ENCODE measurements at regions not wholly inside any gene's neighbourhood (a gene's known extent, or its start where the extent isn't known, plus 50 kb on each side); places are given as distances from the start of the nearest gene placed in this dataset.

- no peaks in the 10 kb centered on the region for H3K9me3 ChIP-seq (ENCODE audit: control insufficient read depth, insufficient read depth, low read depth, low read length)
- no peaks in the 10 kb centered on the region for H3K36me3 ChIP-seq (ENCODE audit: control insufficient read depth, insufficient read depth, low read length)
- H3K9ac ChIP-seq (ENCODE audit: insufficient read depth, low read length), result no peak overlapping the region
Observed at GRCh38 chr2:2587354-2587753, 256.3 kb upstream of the MYT1L start.

GRCh38 chr2:2586931-2587330 is 255.9 kb upstream of the MYT1L start:
- Histone ChIP-seq H3K79me2 (ENCODE audit: control insufficient read depth, insufficient read depth, low read length) (no peaks in the 10 kb centered on the region), H4K20me1 (ENCODE audit: control insufficient read depth, extremely low read depth, insufficient read depth, low read length) (no peaks in the 10 kb centered on the region), H3K27ac (ENCODE audit: insufficient read depth, low read length) (no peak overlapping the region), H3K4me3 (replicated peaks in 1 of 4; ENCODE audit: control extremely low read depth in 1 of 4, insufficient read depth in 1 of 4, low read depth in 3 of 4, low read length in 4 of 4) (no peak overlapping the region), H3K9me3 (ENCODE audit: control insufficient read depth, insufficient read depth, low read depth, low read length) (no peaks in the 10 kb centered on the region), H2AFZ (ENCODE audit: low read length) (no peak overlapping the region), H3K27me3 (ENCODE audit: control insufficient read depth, insufficient read depth, low read length) (no peaks in the 10 kb centered on the region), H3K4me1 (ENCODE audit: control insufficient read depth, extremely low read depth, insufficient read depth, low read length) (no peaks in the 10 kb centered on the region), H3K36me3 (ENCODE audit: control insufficient read depth, insufficient read depth, low read length) (no peaks in the 10 kb centered on the region), H3K4me2 (ENCODE audit: extremely low read depth, insufficient read depth, low read length) (no peak overlapping the region), H3K9ac (ENCODE audit: insufficient read depth, low read length) (no peak overlapping the region)
- no peak for DNase-seq (ENCODE audit: low read depth in 2 of 2)
- no peak for TF ChIP-seq EZH2 (IDR thresholded peaks at IDR 0.05; ENCODE audit: low read length, missing control alignments)
- TF ChIP-seq CTCF (conservative IDR thresholded peaks at IDR 0.05 in 1 of 2, IDR thresholded peaks at IDR 0.05 in 1 of 2; ENCODE audit: low read depth in 1 of 2, low read length in 2 of 2), result no peak

More at GRCh38 chr2:2587354-2587753, 256.3 kb upstream of the MYT1L start:
- H2AFZ ChIP-seq (ENCODE audit: low read length), result no peak overlapping the region
- DNase-seq (ENCODE audit: low read depth in 2 of 2), result no peak
- H3K4me3 ChIP-seq (replicated peaks in 1 of 4; ENCODE audit: control extremely low read depth in 1 of 4, insufficient read depth in 1 of 4, low read depth in 3 of 4, low read length in 4 of 4), result no peak overlapping the region
- no peak overlapping the region for H3K27ac ChIP-seq (ENCODE audit: insufficient read depth, low read length)
- no peak overlapping the region for H3K4me2 ChIP-seq (ENCODE audit: extremely low read depth, insufficient read depth, low read length)
- no peaks in the 10 kb centered on the region for H3K79me2 ChIP-seq (ENCODE audit: control insufficient read depth, insufficient read depth, low read length)
- no peaks in the 10 kb centered on the region for H3K27me3 ChIP-seq (ENCODE audit: control insufficient read depth, insufficient read depth, low read length)
- H3K4me1 ChIP-seq (ENCODE audit: control insufficient read depth, extremely low read depth, insufficient read depth, low read length), result no peaks in the 10 kb centered on the region
- TF ChIP-seq EZH2 (IDR thresholded peaks at IDR 0.05; ENCODE audit: low read length, missing control alignments) (no peak), CTCF (conservative IDR thresholded peaks at IDR 0.05 in 1 of 2, IDR thresholded peaks at IDR 0.05 in 1 of 2; ENCODE audit: low read depth in 1 of 2, low read length in 2 of 2) (no peak)
- no peaks in the 10 kb centered on the region for H4K20me1 ChIP-seq (ENCODE audit: control insufficient read depth, extremely low read depth, insufficient read depth, low read length)

GRCh38 chr2:2586068-2586776 is 255.1 kb upstream of the MYT1L start:
- Histone ChIP-seq H3K9me3 (ENCODE audit: control insufficient read depth, insufficient read depth, low read depth, low read length) (no peaks in the 10 kb centered on the region), H4K20me1 (ENCODE audit: control insufficient read depth, extremely low read depth, insufficient read depth, low read length) (no peaks in the 10 kb centered on the region), H3K9ac (ENCODE audit: insufficient read depth, low read length) (no peak overlapping the region), H3K4me3 (replicated peaks in 1 of 4; ENCODE audit: control extremely low read depth in 1 of 4, insufficient read depth in 1 of 4, low read depth in 3 of 4, low read length in 4 of 4) (no peak overlapping the region), H3K4me2 (ENCODE audit: extremely low read depth, insufficient read depth, low read length) (no peak overlapping the region), H3K4me1 (ENCODE audit: control insufficient read depth, extremely low read depth, insufficient read depth, low read length) (no peaks in the 10 kb centered on the region), H2AFZ (ENCODE audit: low read length) (no peak overlapping the region), H3K27ac (ENCODE audit: insufficient read depth, low read length) (no peak overlapping the region), H3K27me3 (ENCODE audit: control insufficient read depth, insufficient read depth, low read length) (no peaks in the 10 kb centered on the region), H3K36me3 (ENCODE audit: control insufficient read depth, insufficient read depth, low read length) (no peaks in the 10 kb centered on the region), H3K79me2 (ENCODE audit: control insufficient read depth, insufficient read depth, low read length) (no peaks in the 10 kb centered on the region)
- TF ChIP-seq EZH2 (IDR thresholded peaks at IDR 0.05; ENCODE audit: low read length, missing control alignments) (no peak), CTCF (conservative IDR thresholded peaks at IDR 0.05 in 1 of 2, IDR thresholded peaks at IDR 0.05 in 1 of 2; ENCODE audit: low read depth in 1 of 2, low read length in 2 of 2) (no peak)
- DNase-seq (ENCODE audit: low read depth in 2 of 2), result no peak

Data from fibroblast of lung (primary cell).